MM.1S (cell line): ENCODE measurements at regions not wholly inside any gene's neighbourhood (a gene's known extent, or its start where the extent isn't known, plus 50 kb on each side); places are given as distances from the start of the nearest gene placed in this dataset.

Source experiments
- DNase-seq: peaks from one replicate; pipeline ENCODE4 v3.0.0-alpha.2; 2015
- H2AFZ ChIP-seq: fragments of 300-600 bp; sonication (generic); 2 replicates; pipeline ENCODE4 v1.6.0; 2016; ENCODE audit warnings: antibody characterized with exemption, low read length
- H3F3A ChIP-seq: fragments of 300-600 bp; sonication (generic); 2 replicates; pipeline ENCODE4 v1.6.1; 2016; ENCODE audit warnings: mild to moderate bottlenecking, antibody characterized with exemption, low read length, moderate library complexity, mixed read lengths; ENCODE audit not compliant: insufficient read depth
- H3K27ac ChIP-seq: fragments of 300-600 bp; sonication (generic); 2 replicates; pipeline ENCODE4 v1.5.1; 2016; ENCODE audit warnings: mild to moderate bottlenecking, low read length
- H3K27me3 ChIP-seq: fragments of 300-600 bp; sonication (generic); replicated peaks from 2 replicates; pipeline ENCODE4 v1.6.0; 2016; ENCODE audit warnings: low read length; ENCODE audit not compliant: insufficient read depth
- H3K36me3 ChIP-seq: fragments of 300-600 bp; sonication (generic); replicated peaks from 2 replicates; pipeline ENCODE4 v1.6.1; 2016; ENCODE audit warnings: mild to moderate bottlenecking, low read length, mixed read lengths; ENCODE audit not compliant: insufficient read depth
- H3K4me1 ChIP-seq: fragments of 300-600 bp; sonication (generic); 2 replicates; pipeline ENCODE4 v1.6.1; 2016; ENCODE audit warnings: low read length, mixed read lengths
- H3K4me2 ChIP-seq: fragments of 300-600 bp; sonication (generic); 2 replicates; pipeline ENCODE4 v1.6.0; 2016; ENCODE audit warnings: low read depth, low read length
- H3K4me3 ChIP-seq: fragments of 300-600 bp; sonication (generic); 2 replicates; pipeline ENCODE4 v1.5.1; 2016; ENCODE audit warnings: low read length, mixed read lengths
- H3K79me2 ChIP-seq: fragments of 300-600 bp; sonication (generic); 2 replicates; pipeline ENCODE4 v1.6.1; 2016; ENCODE audit warnings: mixed run types, low read length, mixed read lengths
- H3K9ac ChIP-seq: fragments of 300-600 bp; sonication (generic); 2 replicates; pipeline ENCODE4 v1.6.1; 2016; ENCODE audit warnings: low read length, mixed read lengths
- H3K9me2 ChIP-seq: fragments of 300-600 bp; sonication (generic); replicated peaks from 2 replicates; pipeline ENCODE4 v1.6.1; 2016; ENCODE audit warnings: mild to moderate bottlenecking, low read length, mixed read lengths; ENCODE audit not compliant: insufficient read depth
- H3K9me3 ChIP-seq: fragments of 300-600 bp; sonication (generic); replicated peaks from 2 replicates; pipeline ENCODE4 v1.6.1; 2016; ENCODE audit warnings: mild to moderate bottlenecking, low read length, mixed read lengths; ENCODE audit not compliant: insufficient read depth
- H4K20me1 ChIP-seq: fragments of 300-600 bp; sonication (generic); 2 replicates; pipeline ENCODE4 v1.6.1; 2016; ENCODE audit warnings: mild to moderate bottlenecking, low read length, moderate library complexity, mixed read lengths; ENCODE audit not compliant: insufficient read depth
- EZH2 ChIP-seq: fragments of 300-600 bp; sonication (generic); optimal IDR thresholded peaks from 2 replicates; pipeline ENCODE3; 2017; ENCODE audit warnings: low read depth, mild to moderate bottlenecking, antibody characterized with exemption, low read length, mixed read lengths
- EZH2phosphoT487 ChIP-seq: fragments of 300-600 bp; sonication (generic); IDR thresholded peaks from 2 replicates; pipeline ENCODE4 v1.6.1; 2018; ENCODE audit warnings: antibody characterized with exemption, low read length
- TF ChIP-seq, protein P1 (sequence below): fragments of 300-600 bp; sonication (generic); IDR thresholded peaks from 2 replicates; pipeline ENCODE4 v1.5.1; 2016; ENCODE audit warnings: antibody characterized with exemption, low read length, mixed read lengths

DNA sequence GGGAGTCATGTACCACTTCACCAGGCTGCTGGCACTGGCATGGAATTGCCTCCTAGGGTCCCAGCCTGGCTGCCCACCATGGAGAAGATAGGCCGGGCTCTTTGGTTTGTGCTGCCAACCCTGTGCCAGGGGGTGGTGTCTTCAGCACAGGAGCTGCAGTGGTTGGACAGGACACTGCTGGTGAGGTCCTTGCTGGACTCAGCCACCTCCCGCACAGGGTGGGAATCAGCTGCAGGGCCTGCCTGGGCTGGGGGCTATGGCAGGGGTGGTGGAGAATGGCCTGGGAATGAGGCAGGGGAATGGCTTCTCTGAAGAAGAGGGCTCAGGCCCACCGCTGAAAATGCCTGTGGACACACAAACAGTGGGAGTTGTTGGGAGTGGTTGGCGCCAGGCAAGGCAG, 70.6 kb upstream of the CAPRIN2 start:
- TF ChIP-seq, protein P1, sequence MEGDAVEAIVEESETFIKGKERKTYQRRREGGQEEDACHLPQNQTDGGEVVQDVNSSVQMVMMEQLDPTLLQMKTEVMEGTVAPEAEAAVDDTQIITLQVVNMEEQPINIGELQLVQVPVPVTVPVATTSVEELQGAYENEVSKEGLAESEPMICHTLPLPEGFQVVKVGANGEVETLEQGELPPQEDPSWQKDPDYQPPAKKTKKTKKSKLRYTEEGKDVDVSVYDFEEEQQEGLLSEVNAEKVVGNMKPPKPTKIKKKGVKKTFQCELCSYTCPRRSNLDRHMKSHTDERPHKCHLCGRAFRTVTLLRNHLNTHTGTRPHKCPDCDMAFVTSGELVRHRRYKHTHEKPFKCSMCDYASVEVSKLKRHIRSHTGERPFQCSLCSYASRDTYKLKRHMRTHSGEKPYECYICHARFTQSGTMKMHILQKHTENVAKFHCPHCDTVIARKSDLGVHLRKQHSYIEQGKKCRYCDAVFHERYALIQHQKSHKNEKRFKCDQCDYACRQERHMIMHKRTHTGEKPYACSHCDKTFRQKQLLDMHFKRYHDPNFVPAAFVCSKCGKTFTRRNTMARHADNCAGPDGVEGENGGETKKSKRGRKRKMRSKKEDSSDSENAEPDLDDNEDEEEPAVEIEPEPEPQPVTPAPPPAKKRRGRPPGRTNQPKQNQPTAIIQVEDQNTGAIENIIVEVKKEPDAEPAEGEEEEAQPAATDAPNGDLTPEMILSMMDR: no peak
- TF ChIP-seq EZH2phosphoT487 (no peak), EZH2 (no peak)
- no peaks in the 10 kb centered on the region for H3K9me2 ChIP-seq
- H3K27me3 ChIP-seq: no peaks in the 10 kb centered on the region
- H3K4me2 ChIP-seq: no peak overlapping the region
- H3K27ac ChIP-seq: no peak overlapping the region
- no peaks in the 10 kb centered on the region for H3F3A ChIP-seq
- no peak for DNase-seq
- H3K9me3 ChIP-seq: no peaks in the 10 kb centered on the region
- H3K4me3 ChIP-seq: no peak overlapping the region
- no peaks in the 10 kb centered on the region for H3K79me2 ChIP-seq
- H2AFZ ChIP-seq: no peak overlapping the region
- no peaks in the 10 kb centered on the region for H3K36me3 ChIP-seq
- no peaks in the 10 kb centered on the region for H4K20me1 ChIP-seq
- H3K4me1 ChIP-seq: peaks cover 21% of the 10 kb centered on the region
- H3K9ac ChIP-seq: no peak overlapping the region

DNA sequence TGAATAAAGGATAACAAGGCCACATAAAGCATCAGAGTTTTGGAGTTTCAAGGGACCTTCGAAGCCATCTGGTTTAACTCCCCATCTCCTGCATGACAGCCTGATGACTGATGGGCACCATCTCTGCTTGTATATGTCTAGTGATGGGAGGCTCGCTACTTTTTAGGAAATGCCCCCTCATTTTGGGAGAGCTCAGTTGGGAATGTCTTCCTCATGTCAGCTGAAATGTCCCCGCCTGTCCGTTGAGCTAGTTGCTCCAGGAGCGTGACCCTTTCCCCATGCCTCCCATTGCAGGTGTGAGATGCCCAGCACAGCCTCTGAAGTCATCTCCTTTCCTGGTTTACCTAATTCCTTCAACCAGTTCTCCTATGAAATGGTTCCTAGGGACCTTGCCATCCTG, 69.6 kb upstream of the CAPRIN2 start:
- Histone ChIP-seq H3K9ac (no peak overlapping the region), H3K27me3 (no peaks in the 10 kb centered on the region), H4K20me1 (no peaks in the 10 kb centered on the region), H3K4me3 (no peak overlapping the region), H3F3A (no peaks in the 10 kb centered on the region), H3K4me1 (peaks cover 26% of the 10 kb centered on the region), H3K9me2 (no peaks in the 10 kb centered on the region), H2AFZ (no peak overlapping the region), H3K9me3 (no peaks in the 10 kb centered on the region), H3K79me2 (no peaks in the 10 kb centered on the region), H3K27ac (no peak overlapping the region), H3K36me3 (no peaks in the 10 kb centered on the region), H3K4me2 (no peak overlapping the region)
- no peak for DNase-seq
- TF ChIP-seq EZH2: no peak
- TF ChIP-seq EZH2phosphoT487: no peak
- TF ChIP-seq, protein P1: no peak

DNA sequence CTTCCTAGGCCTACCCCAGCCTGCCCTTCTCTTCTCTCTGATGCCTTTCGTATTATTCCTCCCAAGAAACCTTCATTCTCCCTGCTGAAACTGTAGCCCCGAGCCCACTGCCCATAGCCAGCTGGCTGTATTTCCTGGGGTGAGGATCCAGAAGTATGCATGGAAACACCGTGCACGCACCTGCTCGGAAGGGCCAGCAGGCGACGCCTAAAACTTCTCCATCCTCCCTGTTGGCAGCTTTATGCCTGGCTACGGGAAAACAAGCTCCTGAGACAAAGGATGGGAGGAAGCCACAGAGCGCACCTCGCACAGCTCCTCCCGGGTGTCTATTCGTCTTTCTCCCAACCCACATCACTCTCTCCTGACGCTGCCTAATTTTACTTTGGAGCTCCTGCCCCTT, 69.0 kb upstream of the CAPRIN2 start:
- Histone ChIP-seq H3K4me3 (no peak overlapping the region), H3K9me2 (no peaks in the 10 kb centered on the region), H3K9ac (no peak overlapping the region), H3K4me2 (no peak overlapping the region), H3F3A (no peaks in the 10 kb centered on the region), H3K9me3 (no peaks in the 10 kb centered on the region), H3K27ac (no peak overlapping the region), H3K4me1 (peaks cover 26% of the 10 kb centered on the region), H4K20me1 (no peaks in the 10 kb centered on the region), H3K36me3 (no peaks in the 10 kb centered on the region), H3K27me3 (no peaks in the 10 kb centered on the region), H2AFZ (no peak overlapping the region), H3K79me2 (no peaks in the 10 kb centered on the region)
- no peak for DNase-seq
- no peak for TF ChIP-seq EZH2
- TF ChIP-seq, protein P1: no peak
